KMS-11 (cell line): ENCODE measurements at regions not wholly inside any gene's neighbourhood (a gene's known extent, or its start where the extent isn't known, plus 50 kb on each side); places are given as distances from the start of the nearest gene placed in this dataset.

Experiments used
- H2AFZ ChIP-seq: fragments of 200-600 bp; sonication (generic); 2 replicates; pipeline ENCODE4 v1.6.1; 2016; ENCODE audit warnings: antibody characterized with exemption, mixed run types, low read depth
- H3K27ac ChIP-seq: fragments of 200-600 bp; sonication (generic); 2 replicates; pipeline ENCODE4 v1.6.1; 2016; ENCODE audit warnings: mild to moderate bottlenecking, mixed run types
- H3K27me3 ChIP-seq: fragments of 200-600 bp; sonication (generic); 2 replicates; pipeline ENCODE4 v1.6.1; 2017; ENCODE audit warnings: mild to moderate bottlenecking, low read depth, mixed run types, moderate library complexity; ENCODE audit not compliant: insufficient read depth
- H3K36me3 ChIP-seq: fragments of 200-600 bp; sonication (generic); 2 replicates; pipeline ENCODE4 v1.6.1; 2017; ENCODE audit warnings: mild to moderate bottlenecking, mixed run types; ENCODE audit not compliant: insufficient read depth
- H3K4me1 ChIP-seq: fragments of 200-600 bp; sonication (generic); 2 replicates; pipeline ENCODE4 v1.6.1; 2016; ENCODE audit warnings: mild to moderate bottlenecking, low read depth, mixed run types; ENCODE audit not compliant: poor library complexity, severe bottlenecking
- H3K4me2 ChIP-seq: fragments of 200-600 bp; sonication (generic); 2 replicates; pipeline ENCODE4 v1.7.0; 2016; ENCODE audit warnings: mild to moderate bottlenecking, mixed run types
- H3K4me3 ChIP-seq: fragments of 200-600 bp; sonication (generic); IDR thresholded peaks from 2 replicates; pipeline ENCODE4 v1.6.1; 2017; ENCODE audit warnings: low read depth, low read length, mixed read lengths; ENCODE audit not compliant: insufficient read depth
- H3K79me2 ChIP-seq: fragments of 200-600 bp; sonication (generic); 2 replicates; pipeline ENCODE4 v1.6.1; 2016; ENCODE audit warnings: low read depth, mixed run types; ENCODE audit not compliant: insufficient read depth
- H3K9ac ChIP-seq: fragments of 200-600 bp; sonication (generic); 2 replicates; pipeline ENCODE4 v1.6.1; 2016; ENCODE audit warnings: mild to moderate bottlenecking, mixed run types
- H4K20me1 ChIP-seq: fragments of 200-600 bp; sonication (generic); 2 replicates; pipeline ENCODE4 v1.6.1; 2016; ENCODE audit warnings: mild to moderate bottlenecking, mixed run types; ENCODE audit not compliant: insufficient read depth
- TF ChIP-seq, protein P1 (sequence below): fragments of 200-600 bp; sonication (generic); conservative IDR thresholded peaks from 2 replicates; pipeline ENCODE4 v1.6.1; 2017; ENCODE audit warnings: low read depth, mild to moderate bottlenecking, antibody characterized with exemption, low read length, moderate library complexity, mixed read lengths

DNA sequence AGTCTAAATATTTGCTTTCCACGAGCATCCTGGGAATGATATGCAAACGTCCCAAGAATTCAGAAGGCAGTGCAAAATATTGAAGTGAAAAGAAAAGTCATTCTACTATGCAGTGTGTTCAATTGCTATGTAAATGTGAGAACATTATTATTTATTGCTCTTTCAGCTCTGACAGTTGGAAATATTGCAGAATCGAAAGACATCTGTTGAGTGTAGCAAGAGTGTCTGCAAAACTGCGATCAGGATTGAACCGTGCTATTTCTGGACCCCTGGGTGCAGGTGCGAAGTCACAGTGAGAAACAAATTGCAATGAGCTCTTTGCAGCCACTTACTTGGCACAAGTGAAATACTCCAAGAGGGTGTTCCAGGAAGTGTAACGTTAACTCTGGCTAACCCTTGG lies 566.4 kb downstream of the AJAP1 start:
- H3K9ac ChIP-seq, result no peak overlapping the region
- H3K27ac ChIP-seq, result no peak overlapping the region
- H4K20me1 ChIP-seq, result no peaks in the 10 kb centered on the region
- H2AFZ ChIP-seq, result no peak overlapping the region
- peaks cover 10% of the 10 kb centered on the region; the same call in 1 of the 2 replicates for H3K27me3 ChIP-seq
- no peaks in the 10 kb centered on the region for H3K4me1 ChIP-seq
- H3K36me3 ChIP-seq, result no peaks in the 10 kb centered on the region
- no peak overlapping the region for H3K4me3 ChIP-seq
- H3K79me2 ChIP-seq, result no peaks in the 10 kb centered on the region
- no peak overlapping the region for H3K4me2 ChIP-seq
- TF ChIP-seq, protein P1, sequence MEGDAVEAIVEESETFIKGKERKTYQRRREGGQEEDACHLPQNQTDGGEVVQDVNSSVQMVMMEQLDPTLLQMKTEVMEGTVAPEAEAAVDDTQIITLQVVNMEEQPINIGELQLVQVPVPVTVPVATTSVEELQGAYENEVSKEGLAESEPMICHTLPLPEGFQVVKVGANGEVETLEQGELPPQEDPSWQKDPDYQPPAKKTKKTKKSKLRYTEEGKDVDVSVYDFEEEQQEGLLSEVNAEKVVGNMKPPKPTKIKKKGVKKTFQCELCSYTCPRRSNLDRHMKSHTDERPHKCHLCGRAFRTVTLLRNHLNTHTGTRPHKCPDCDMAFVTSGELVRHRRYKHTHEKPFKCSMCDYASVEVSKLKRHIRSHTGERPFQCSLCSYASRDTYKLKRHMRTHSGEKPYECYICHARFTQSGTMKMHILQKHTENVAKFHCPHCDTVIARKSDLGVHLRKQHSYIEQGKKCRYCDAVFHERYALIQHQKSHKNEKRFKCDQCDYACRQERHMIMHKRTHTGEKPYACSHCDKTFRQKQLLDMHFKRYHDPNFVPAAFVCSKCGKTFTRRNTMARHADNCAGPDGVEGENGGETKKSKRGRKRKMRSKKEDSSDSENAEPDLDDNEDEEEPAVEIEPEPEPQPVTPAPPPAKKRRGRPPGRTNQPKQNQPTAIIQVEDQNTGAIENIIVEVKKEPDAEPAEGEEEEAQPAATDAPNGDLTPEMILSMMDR, result no peak

DNA sequence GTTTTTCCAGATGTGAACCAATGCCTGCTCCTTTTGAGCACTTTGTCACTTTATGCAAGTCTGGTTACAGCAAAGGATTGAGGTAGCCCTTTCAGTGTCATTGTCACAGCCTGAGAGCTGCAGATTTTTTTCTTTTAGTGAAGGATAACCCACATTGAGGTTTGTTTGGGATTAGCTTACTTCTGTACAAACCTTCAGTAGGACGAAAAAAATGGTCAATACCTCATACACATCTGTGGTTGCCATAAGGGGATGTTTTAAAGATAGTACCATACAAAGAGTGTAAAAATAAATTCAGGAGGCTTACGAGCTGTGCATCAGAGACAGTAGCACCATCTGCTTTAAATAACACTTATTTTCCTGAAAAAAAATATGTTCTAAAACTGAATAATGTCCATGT lies 566.0 kb downstream of the AJAP1 start:
- no peak overlapping the region for H3K4me3 ChIP-seq
- TF ChIP-seq, protein P1, result no peak
- no peak overlapping the region for H3K27ac ChIP-seq
- no peak overlapping the region for H3K4me2 ChIP-seq
- H3K36me3 ChIP-seq, result no peaks in the 10 kb centered on the region
- H4K20me1 ChIP-seq, result no peaks in the 10 kb centered on the region
- no peaks in the 10 kb centered on the region for H3K79me2 ChIP-seq
- H3K27me3 ChIP-seq, result peaks cover 10% of the 10 kb centered on the region; the same call in 1 of the 2 replicates
- no peak overlapping the region for H2AFZ ChIP-seq
- H3K9ac ChIP-seq, result no peak overlapping the region
- H3K4me1 ChIP-seq, result no peaks in the 10 kb centered on the region

DNA sequence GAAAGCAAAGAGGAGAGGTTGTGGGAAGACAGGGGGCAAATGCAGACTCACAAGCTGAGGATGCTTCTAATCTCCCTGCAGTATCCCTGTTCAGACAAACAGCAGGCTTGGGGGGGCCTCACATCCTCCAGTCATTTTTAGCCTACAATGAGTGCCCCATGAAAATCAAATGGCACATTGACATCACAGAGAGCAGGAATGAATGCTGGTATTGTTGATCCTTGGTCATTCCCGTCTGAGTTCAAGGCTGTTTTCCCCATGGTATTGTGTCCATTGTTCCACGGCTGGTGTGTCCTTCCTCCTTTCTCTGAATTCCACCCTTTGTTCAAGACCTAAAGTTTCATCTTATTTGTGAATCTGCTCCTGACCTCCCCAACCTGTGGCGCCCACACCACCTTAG lies 545.6 kb downstream of the AJAP1 start:
- TF ChIP-seq, protein P1, result no peak
- Histone ChIP-seq H4K20me1 (no peaks in the 10 kb centered on the region), H3K9ac (no peak overlapping the region), H3K36me3 (no peaks in the 10 kb centered on the region), H3K27me3 (no peaks in the 10 kb centered on the region), H3K4me2 (no peak overlapping the region), H3K4me1 (no peaks in the 10 kb centered on the region), H3K4me3 (no peak overlapping the region), H2AFZ (no peak overlapping the region), H3K79me2 (no peaks in the 10 kb centered on the region), H3K27ac (no peak overlapping the region)

DNA sequence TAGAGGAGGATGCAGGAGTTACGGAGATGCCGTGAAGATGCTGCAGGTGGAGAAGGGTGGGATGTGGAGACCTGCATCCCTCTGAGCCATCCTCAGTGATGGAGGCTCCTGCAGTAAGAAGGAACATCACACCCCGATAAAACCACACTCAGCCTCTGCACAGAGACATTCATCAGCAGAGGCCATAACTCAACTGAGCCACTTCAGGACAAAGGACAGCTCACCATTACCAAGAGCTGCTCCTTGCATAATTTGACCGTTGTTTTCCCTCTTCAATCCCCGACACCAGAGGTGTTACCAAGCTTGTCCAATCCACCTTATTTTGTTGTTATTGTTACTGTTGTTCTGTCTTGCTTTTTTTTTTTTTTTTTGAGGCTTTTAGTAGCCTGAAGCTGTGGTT lies 543.9 kb downstream of the AJAP1 start:
- no peak overlapping the region for H2AFZ ChIP-seq
- H3K27me3 ChIP-seq, result no peaks in the 10 kb centered on the region
- H3K4me1 ChIP-seq, result no peaks in the 10 kb centered on the region
- no peaks in the 10 kb centered on the region for H3K79me2 ChIP-seq
- TF ChIP-seq, protein P1, result no peak
- no peak overlapping the region for H3K9ac ChIP-seq
- H3K4me2 ChIP-seq, result no peak overlapping the region
- H3K27ac ChIP-seq, result no peak overlapping the region
- H3K4me3 ChIP-seq, result no peak overlapping the region
- no peaks in the 10 kb centered on the region for H3K36me3 ChIP-seq
- no peaks in the 10 kb centered on the region for H4K20me1 ChIP-seq
